ENCODE measurements at regions not wholly inside any gene's neighbourhood (a gene's known extent, or its start where the extent isn't known, plus 50 kb on each side); places are given as distances from the start of the nearest gene placed in this dataset.

GRCh38 chr4:124095621-124096020 lies 616.9 kb downstream of the ANKRD50 start:
- no peaks in the 10 kb centered on the region for H3K27me3 ChIP-seq (replicated peaks in 1 of 7)
- TF ChIP-seq POLR2A (IDR thresholded peaks at IDR 0.05) (no peak), POLR2AphosphoS5 (IDR thresholded peaks at IDR 0.05) (no peak)
- TF ChIP-seq, protein P1, sequence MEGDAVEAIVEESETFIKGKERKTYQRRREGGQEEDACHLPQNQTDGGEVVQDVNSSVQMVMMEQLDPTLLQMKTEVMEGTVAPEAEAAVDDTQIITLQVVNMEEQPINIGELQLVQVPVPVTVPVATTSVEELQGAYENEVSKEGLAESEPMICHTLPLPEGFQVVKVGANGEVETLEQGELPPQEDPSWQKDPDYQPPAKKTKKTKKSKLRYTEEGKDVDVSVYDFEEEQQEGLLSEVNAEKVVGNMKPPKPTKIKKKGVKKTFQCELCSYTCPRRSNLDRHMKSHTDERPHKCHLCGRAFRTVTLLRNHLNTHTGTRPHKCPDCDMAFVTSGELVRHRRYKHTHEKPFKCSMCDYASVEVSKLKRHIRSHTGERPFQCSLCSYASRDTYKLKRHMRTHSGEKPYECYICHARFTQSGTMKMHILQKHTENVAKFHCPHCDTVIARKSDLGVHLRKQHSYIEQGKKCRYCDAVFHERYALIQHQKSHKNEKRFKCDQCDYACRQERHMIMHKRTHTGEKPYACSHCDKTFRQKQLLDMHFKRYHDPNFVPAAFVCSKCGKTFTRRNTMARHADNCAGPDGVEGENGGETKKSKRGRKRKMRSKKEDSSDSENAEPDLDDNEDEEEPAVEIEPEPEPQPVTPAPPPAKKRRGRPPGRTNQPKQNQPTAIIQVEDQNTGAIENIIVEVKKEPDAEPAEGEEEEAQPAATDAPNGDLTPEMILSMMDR (IDR thresholded peaks at IDR 0.05 in 8 of 11, conservative IDR thresholded peaks at IDR 0.05 in 3 of 11): no peak
- no peak for DNase-seq
- H3K36me3 ChIP-seq: no peaks in the 10 kb centered on the region
- intact Hi-C loops (cut with DNase I; ENCODE audit: low total_unique reads): no loop called here
- 68 to 90% (median 78%) methylated on average over 3 of the region's 3 CpGs for WGBS, 5 donors
- no peaks in the 10 kb centered on the region for H3K4me1 ChIP-seq
- no peak overlapping the region for H3K27ac ChIP-seq
- H3K9me3 ChIP-seq: no peaks in the 10 kb centered on the region
- H3K4me3 ChIP-seq: no peak overlapping the region

- intact Hi-C loops (cut with DNase I; ENCODE audit: low total_unique reads): no loop called here
- Histone ChIP-seq H3K4me1 (no peaks in the 10 kb centered on the region), H3K36me3 (no peaks in the 10 kb centered on the region), H3K4me3 (no peak overlapping the region), H3K9me3 (no peaks in the 10 kb centered on the region), H3K27ac (no peak overlapping the region), H3K27me3 (replicated peaks in 1 of 7) (no peaks in the 10 kb centered on the region)
- no peak for DNase-seq
- TF ChIP-seq POLR2AphosphoS5 (IDR thresholded peaks at IDR 0.05) (no peak), POLR2A (IDR thresholded peaks at IDR 0.05) (no peak)
- TF ChIP-seq, protein P1 (IDR thresholded peaks at IDR 0.05 in 8 of 11, conservative IDR thresholded peaks at IDR 0.05 in 3 of 11): no peak
- WGBS, 5 donors: 58 to 83% (median 63%) methylated on average over 1 of the region's 1 CpG
Observed at GRCh38 chr4:124096290-124096689, 616.2 kb downstream of the ANKRD50 start.

DNA sequence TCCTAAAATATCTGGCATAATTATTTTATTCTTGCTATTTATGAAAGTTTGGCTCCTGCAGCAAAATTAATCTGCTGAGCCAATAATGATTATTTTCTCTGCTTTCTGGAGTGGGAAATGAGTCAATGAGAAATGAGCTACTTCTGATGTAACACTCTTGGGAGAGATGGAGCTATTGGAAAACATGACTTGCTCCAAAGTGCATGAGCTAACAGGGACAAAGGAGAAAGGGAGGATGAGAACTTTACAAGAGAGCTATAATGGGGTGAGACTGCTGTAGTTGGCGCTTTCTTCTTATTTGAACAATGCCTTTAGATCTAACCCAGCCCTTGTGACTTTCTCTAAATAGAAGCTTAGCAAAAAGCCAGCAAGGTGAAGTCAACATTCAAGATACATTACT lies 615.1 kb downstream of the ANKRD50 start:
- Histone ChIP-seq H3K9me3 (peaks cover 0 to 3% (median 0%) of the 10 kb centered on the region in 8 donors), H3K27ac (no peak overlapping the region), H3K27me3 (replicated peaks in 1 of 7) (no peaks in the 10 kb centered on the region), H3K4me3 (no peak overlapping the region), H3K36me3 (no peaks in the 10 kb centered on the region), H3K4me1 (no peaks in the 10 kb centered on the region)
- 90 to 96% (median 96%) methylated on average over 1 of the region's 1 CpG for WGBS, 5 donors
- TF ChIP-seq, protein P1 (IDR thresholded peaks at IDR 0.05 in 8 of 11, conservative IDR thresholded peaks at IDR 0.05 in 3 of 11): no peak
- TF ChIP-seq POLR2A (IDR thresholded peaks at IDR 0.05) (no peak), POLR2AphosphoS5 (IDR thresholded peaks at IDR 0.05) (no peak)
- DNase-seq: no peak
- intact Hi-C loops (cut with DNase I; ENCODE audit: low total_unique reads): no loop called here

GRCh38 chr4:124104101-124104500 lies 608.4 kb downstream of the ANKRD50 start:
- H3K27ac ChIP-seq: no peak overlapping the region
- WGBS, 5 donors: 88 to 100% (median 91%) methylated on average over 3 of the region's 3 CpGs
- H3K4me3 ChIP-seq: no peak overlapping the region
- peaks cover 0 to 26% (median 13%) of the 10 kb centered on the region in 8 donors for H3K9me3 ChIP-seq
- no peak for DNase-seq
- intact Hi-C loops (cut with DNase I; ENCODE audit: low total_unique reads): no loop called here
- H3K27me3 ChIP-seq (replicated peaks in 1 of 7): no peaks in the 10 kb centered on the region
- H3K4me1 ChIP-seq: no peaks in the 10 kb centered on the region
- TF ChIP-seq, protein P1 (IDR thresholded peaks at IDR 0.05 in 8 of 11, conservative IDR thresholded peaks at IDR 0.05 in 3 of 11): no peak
- TF ChIP-seq POLR2A (IDR thresholded peaks at IDR 0.05): no peak
- no peak for TF ChIP-seq POLR2AphosphoS5 (IDR thresholded peaks at IDR 0.05)
- H3K36me3 ChIP-seq: no peaks in the 10 kb centered on the region
